ENCODE measurements at regions not wholly inside any gene's neighbourhood (a gene's known extent, or its start where the extent isn't known, plus 50 kb on each side); places are given as distances from the start of the nearest gene placed in this dataset.

DNA sequence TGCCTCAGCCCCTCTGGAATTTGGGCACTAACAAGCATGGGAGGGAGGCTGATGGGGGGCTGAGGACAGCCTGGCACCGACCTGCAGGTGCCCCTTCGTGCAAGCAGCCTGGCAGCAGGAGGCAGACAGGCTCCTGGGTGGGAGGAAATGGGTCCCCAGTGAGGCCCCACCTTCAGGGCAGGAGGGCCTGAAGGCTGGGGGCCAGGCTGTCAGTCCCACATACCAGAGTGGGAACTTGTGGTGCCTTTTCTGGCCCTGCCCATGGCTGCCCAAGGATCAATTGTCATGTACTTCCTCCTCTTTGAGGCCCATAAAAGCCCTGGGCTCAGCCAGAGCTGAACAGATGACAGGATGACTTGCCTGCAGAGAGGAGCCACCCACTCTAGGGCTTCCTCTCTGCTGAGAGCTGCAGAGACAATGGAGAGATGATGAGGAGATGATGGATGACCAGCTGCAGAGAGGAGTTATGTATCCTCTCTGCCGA, 141.0 kb downstream of the PDHA2 start:
- H3K27ac ChIP-seq, result no peak overlapping the region
- no peak for TF ChIP-seq POLR2A (IDR thresholded peaks at IDR 0.05)
- TF ChIP-seq, protein P1, sequence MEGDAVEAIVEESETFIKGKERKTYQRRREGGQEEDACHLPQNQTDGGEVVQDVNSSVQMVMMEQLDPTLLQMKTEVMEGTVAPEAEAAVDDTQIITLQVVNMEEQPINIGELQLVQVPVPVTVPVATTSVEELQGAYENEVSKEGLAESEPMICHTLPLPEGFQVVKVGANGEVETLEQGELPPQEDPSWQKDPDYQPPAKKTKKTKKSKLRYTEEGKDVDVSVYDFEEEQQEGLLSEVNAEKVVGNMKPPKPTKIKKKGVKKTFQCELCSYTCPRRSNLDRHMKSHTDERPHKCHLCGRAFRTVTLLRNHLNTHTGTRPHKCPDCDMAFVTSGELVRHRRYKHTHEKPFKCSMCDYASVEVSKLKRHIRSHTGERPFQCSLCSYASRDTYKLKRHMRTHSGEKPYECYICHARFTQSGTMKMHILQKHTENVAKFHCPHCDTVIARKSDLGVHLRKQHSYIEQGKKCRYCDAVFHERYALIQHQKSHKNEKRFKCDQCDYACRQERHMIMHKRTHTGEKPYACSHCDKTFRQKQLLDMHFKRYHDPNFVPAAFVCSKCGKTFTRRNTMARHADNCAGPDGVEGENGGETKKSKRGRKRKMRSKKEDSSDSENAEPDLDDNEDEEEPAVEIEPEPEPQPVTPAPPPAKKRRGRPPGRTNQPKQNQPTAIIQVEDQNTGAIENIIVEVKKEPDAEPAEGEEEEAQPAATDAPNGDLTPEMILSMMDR (IDR thresholded peaks at IDR 0.05), result no peak

DNA sequence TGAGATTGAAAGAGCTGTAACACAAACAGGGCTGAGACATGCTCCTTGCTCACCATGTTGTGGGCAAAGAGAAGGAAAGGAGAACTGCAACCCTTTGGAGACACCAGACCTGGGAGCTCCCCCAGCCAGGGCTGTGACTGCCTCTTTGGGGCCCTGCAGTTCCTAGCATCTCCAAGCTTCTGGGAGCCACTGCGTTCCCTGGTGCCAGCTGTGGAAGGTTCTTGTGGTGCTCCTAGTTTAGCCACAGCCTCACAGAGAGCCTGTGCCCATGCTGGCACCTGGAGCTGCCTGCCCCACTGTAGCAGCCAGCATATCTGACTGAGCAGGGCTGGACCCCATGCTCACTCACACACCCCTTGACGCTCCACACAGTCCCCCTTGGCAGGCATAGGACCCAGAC, 141.7 kb downstream of the PDHA2 start:
- DNase-seq, result no peak
- H3K4me1 ChIP-seq, result no peaks in the 10 kb centered on the region
- H3K4me3 ChIP-seq (replicated peaks in 1 of 3), result no peak overlapping the region
- no peaks in the 10 kb centered on the region for H3K36me3 ChIP-seq
- no peaks in the 10 kb centered on the region for H3K9me3 ChIP-seq
- intact Hi-C loops (cut with DNase I), result no loop called here
- no peak overlapping the region for H3K27ac ChIP-seq
- WGBS, 2 donors, result 83 to 100% methylated on average over 1 to 2 of the region's 2 CpGs
- TF ChIP-seq, protein P1 (IDR thresholded peaks at IDR 0.05), result no peak
- no peak for TF ChIP-seq POLR2A (IDR thresholded peaks at IDR 0.05)
- H3K27me3 ChIP-seq, result no peaks in the 10 kb centered on the region

More for the DNA sequence above, 141.0 kb downstream of the PDHA2 start:
- H3K4me1 ChIP-seq, result no peaks in the 10 kb centered on the region
- intact Hi-C loops (cut with DNase I), result no loop called here
- no peak overlapping the region for H3K4me3 ChIP-seq (replicated peaks in 1 of 3)
- 83 to 100% methylated on average over 1 to 3 of the region's 3 CpGs for WGBS, 2 donors
- no peaks in the 10 kb centered on the region for H3K9me3 ChIP-seq
- no peaks in the 10 kb centered on the region for H3K27me3 ChIP-seq
- H3K36me3 ChIP-seq, result no peaks in the 10 kb centered on the region
- no peak for DNase-seq

DNA sequence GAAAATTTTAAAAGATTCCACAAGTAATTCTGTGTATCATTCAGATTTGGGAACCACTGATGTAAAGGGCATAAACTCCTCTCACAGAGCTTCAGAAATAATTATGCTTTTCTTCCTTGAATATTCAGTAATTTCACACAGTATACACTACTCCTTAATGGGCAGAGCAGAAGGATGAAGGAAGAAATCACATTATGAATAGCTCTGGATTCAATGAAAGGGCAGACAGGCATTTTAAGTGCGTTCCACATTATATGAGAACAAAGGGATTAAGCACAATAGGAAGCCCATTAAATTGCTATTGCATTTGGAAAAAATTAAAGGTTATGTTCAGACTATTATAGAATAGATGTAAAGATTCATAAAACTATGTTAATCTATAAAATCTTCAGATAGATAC, 142.6 kb downstream of the PDHA2 start:
- no peak for DNase-seq
- Histone ChIP-seq H3K27ac (no peak overlapping the region), H3K9me3 (no peaks in the 10 kb centered on the region), H3K4me1 (no peaks in the 10 kb centered on the region), H3K4me3 (replicated peaks in 1 of 3) (no peak overlapping the region), H3K27me3 (no peaks in the 10 kb centered on the region), H3K36me3 (no peaks in the 10 kb centered on the region)
- 80 to 92% methylated on average over 1 of the region's 1 CpG for WGBS, 2 donors
- intact Hi-C loops (cut with DNase I), result no loop called here
- TF ChIP-seq POLR2A (IDR thresholded peaks at IDR 0.05), result no peak
- TF ChIP-seq, protein P1 (IDR thresholded peaks at IDR 0.05), result no peak

DNA sequence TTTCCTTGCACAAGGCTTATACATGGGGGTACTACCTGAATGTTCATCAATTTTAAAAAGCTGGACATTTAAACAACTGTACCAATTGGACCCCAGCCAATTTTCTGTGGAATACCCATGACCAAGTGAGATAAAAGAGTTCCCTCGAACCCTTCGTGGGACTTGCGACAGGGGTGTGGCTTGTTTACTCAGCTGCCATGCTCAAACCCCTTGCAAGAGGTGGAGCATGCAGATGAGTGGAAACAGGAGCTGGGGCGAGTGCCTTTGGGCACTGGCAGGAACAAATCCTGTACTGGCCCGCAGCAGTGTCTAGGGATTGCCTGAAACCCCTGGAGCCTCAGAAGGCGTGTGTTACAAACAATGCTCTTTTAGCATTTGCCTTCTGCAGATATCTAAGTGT, 144.2 kb downstream of the PDHA2 start:
- H3K36me3 ChIP-seq, result no peaks in the 10 kb centered on the region
- WGBS, 2 donors, result 88 to 90% methylated on average over 6 of the region's 6 CpGs
- no peak for DNase-seq
- no peaks in the 10 kb centered on the region for H3K27me3 ChIP-seq
- no peak for TF ChIP-seq POLR2A (IDR thresholded peaks at IDR 0.05)
- TF ChIP-seq, protein P1 (IDR thresholded peaks at IDR 0.05), result no peak
- no peaks in the 10 kb centered on the region for H3K9me3 ChIP-seq
- H3K4me3 ChIP-seq (replicated peaks in 1 of 3), result no peak overlapping the region
- H3K27ac ChIP-seq, result no peak overlapping the region
- no peaks in the 10 kb centered on the region for H3K4me1 ChIP-seq
- intact Hi-C loops (cut with DNase I), result no loop called here

DNA sequence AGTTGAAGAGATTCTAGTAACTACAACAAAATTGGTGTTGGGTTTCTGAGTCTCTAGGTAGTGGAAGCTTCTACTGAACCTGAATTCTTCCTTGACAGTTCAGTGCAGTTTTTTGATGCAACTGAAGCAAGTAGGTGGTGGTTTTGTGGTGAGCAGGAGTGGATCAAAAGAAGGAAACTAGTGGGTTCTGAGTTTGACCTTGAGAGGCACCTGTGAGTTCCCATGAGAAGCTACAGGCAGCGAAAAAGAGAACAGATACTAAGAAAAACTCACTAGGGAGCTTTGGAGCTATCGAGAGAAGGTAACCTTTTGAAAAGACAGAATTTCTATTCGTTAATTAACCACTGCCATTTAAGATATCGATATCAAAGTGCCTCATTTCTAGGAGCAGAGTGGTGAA, 145.2 kb downstream of the PDHA2 start:
- H3K27ac ChIP-seq, result no peak overlapping the region
- TF ChIP-seq POLR2A (IDR thresholded peaks at IDR 0.05), result no peak
- TF ChIP-seq, protein P1 (IDR thresholded peaks at IDR 0.05), result no peak
- 87 to 92% methylated on average over 4 of the region's 4 CpGs for WGBS, 2 donors

More for the DNA sequence above, 145.2 kb downstream of the PDHA2 start:
- Histone ChIP-seq H3K27me3 (no peaks in the 10 kb centered on the region), H3K4me1 (no peaks in the 10 kb centered on the region), H3K4me3 (replicated peaks in 1 of 3) (no peak overlapping the region), H3K9me3 (no peaks in the 10 kb centered on the region), H3K36me3 (no peaks in the 10 kb centered on the region)
- intact Hi-C loops (cut with DNase I), result no loop called here
- DNase-seq, result no peak
